Keratinocyte (primary cell): ENCODE measurements at regions not wholly inside any gene's neighbourhood (a gene's known extent, or its start where the extent isn't known, plus 50 kb on each side); places are given as distances from the start of the nearest gene placed in this dataset.

ENCODE experiments used
- DNase-seq: peaks from one replicate; pipeline ENCODE4 v3.0.0-alpha.2; 2011; ENCODE audit warnings: low read depth, missing footprints, low spot score
- FAIRE-seq: peaks from 2 replicates; lab custom pipeline; 2011; peaks lifted over from hg19 to GRCh38; lab: Jason Lieb, UNC
- H2AFZ ChIP-seq: 2 replicates; pipeline ENCODE4 v1.6.0; 2012; ENCODE audit warnings: low read length, control low read depth, inconsistent platforms; ENCODE audit not compliant: control insufficient read depth
- H3K27ac ChIP-seq: 2 replicates; pipeline ENCODE4 v1.5.1; 2011; ENCODE audit warnings: low read length; ENCODE audit not compliant: control insufficient read depth, insufficient read depth
- H3K27me3 ChIP-seq: 3 replicates; pipeline ENCODE4 v1.6.0; 2011; ENCODE audit warnings: low read length; ENCODE audit not compliant: control insufficient read depth, insufficient read depth; ENCODE audit errors: extremely low read depth
- H3K36me3 ChIP-seq, 2 experiments: 2 replicates in 1 of 2; 3 replicates in 1 of 2; pipeline ENCODE4 v1.5.1; 2011; ENCODE audit warnings: low read length in 2 of 2, mild to moderate bottlenecking in 1 of 2; ENCODE audit not compliant: control insufficient read depth in 2 of 2, insufficient read depth in 2 of 2; ENCODE audit errors: extremely low read depth in 1 of 2
- H3K4me1 ChIP-seq: 3 replicates; pipeline ENCODE4 v1.5.1; 2011; ENCODE audit warnings: low read length; ENCODE audit not compliant: control insufficient read depth, insufficient read depth; ENCODE audit errors: extremely low read depth
- H3K4me2 ChIP-seq: 3 replicates; pipeline ENCODE4 v1.6.0; 2011; ENCODE audit warnings: low read depth, low read length; ENCODE audit not compliant: control insufficient read depth, insufficient read depth; ENCODE audit errors: extremely low read depth
- H3K4me3 ChIP-seq, 3 experiments: fragments of 200-600 bp in 1 of 3; sonication (generic) in 1 of 3; 2 replicates in 2 of 3; 3 replicates in 1 of 3; pipeline ENCODE4 v1.5.1; 2011 to 2016; ENCODE audit warnings: low read length in 3 of 3, mild to moderate bottlenecking in 3 of 3, control low read depth in 2 of 3, inconsistent platforms in 1 of 3, low read depth in 1 of 3, mixed read lengths in 1 of 3, mixed run types in 1 of 3, moderate library complexity in 1 of 3; ENCODE audit not compliant: control insufficient read depth in 2 of 3, insufficient read depth in 2 of 3; ENCODE audit errors: extremely low read depth in 1 of 3
- H3K79me2 ChIP-seq: 2 replicates; pipeline ENCODE4 v1.6.0; 2012; ENCODE audit warnings: low read length; ENCODE audit not compliant: control insufficient read depth, insufficient read depth
- H3K9ac ChIP-seq: 3 replicates; pipeline ENCODE4 v1.6.0; 2011; ENCODE audit warnings: low read length; ENCODE audit not compliant: control insufficient read depth, insufficient read depth; ENCODE audit errors: extremely low read depth
- H3K9me1 ChIP-seq: 3 replicates; pipeline ENCODE4 v1.6.0; 2011; ENCODE audit warnings: low read length; ENCODE audit not compliant: control insufficient read depth, insufficient read depth; ENCODE audit errors: extremely low read depth
- H3K9me3 ChIP-seq: 2 replicates; pipeline ENCODE4 v1.5.1; 2012; ENCODE audit warnings: low read depth, low read length; ENCODE audit not compliant: control insufficient read depth
- H4K20me1 ChIP-seq: 3 replicates; pipeline ENCODE4 v1.6.0; 2011; ENCODE audit warnings: low read length; ENCODE audit not compliant: control insufficient read depth, insufficient read depth; ENCODE audit errors: extremely low read depth
- EZH2 ChIP-seq: IDR thresholded peaks from one replicate; pipeline ENCODE4 v1.6.1; 2012; ENCODE audit warnings: inconsistent platforms, mild to moderate bottlenecking, low read length, moderate library complexity
- dilution Hi-C: fragments of 300-500 bp; cut with MboI; formaldehyde crosslinking; loops from one replicate; pipeline ENCODE4 v1.7.0; 2020; ENCODE audit warnings: low sequenced_read_pairs; ENCODE audit not compliant: extremely low pct_ligation_motif_present
- TF ChIP-seq, protein P1 (sequence below), 3 experiments: IDR thresholded peaks in 1 of 3; conservative IDR thresholded peaks in 1 of 3; optimal IDR thresholded peaks in 1 of 3; 2 replicates in 2 of 3; 3 replicates in 1 of 3; pipeline versions ENCODE3 to v1.5.1; 2011; ENCODE audit warnings: low read length in 3 of 3, mild to moderate bottlenecking in 3 of 3, moderate library complexity in 2 of 3, control low read depth in 1 of 3, inconsistent platforms in 1 of 3; ENCODE audit not compliant: insufficient read depth in 2 of 3; ENCODE audit errors: extremely low read depth in 1 of 3

- no peaks in the 10 kb centered on the region for H3K4me1 ChIP-seq
- DNase-seq = no peak
- no peaks in the 10 kb centered on the region for H3K9me3 ChIP-seq
- H2AFZ ChIP-seq = no peak overlapping the region
- no peaks in the 10 kb centered on the region for H3K36me3 ChIP-seq
- TF ChIP-seq, protein P1, sequence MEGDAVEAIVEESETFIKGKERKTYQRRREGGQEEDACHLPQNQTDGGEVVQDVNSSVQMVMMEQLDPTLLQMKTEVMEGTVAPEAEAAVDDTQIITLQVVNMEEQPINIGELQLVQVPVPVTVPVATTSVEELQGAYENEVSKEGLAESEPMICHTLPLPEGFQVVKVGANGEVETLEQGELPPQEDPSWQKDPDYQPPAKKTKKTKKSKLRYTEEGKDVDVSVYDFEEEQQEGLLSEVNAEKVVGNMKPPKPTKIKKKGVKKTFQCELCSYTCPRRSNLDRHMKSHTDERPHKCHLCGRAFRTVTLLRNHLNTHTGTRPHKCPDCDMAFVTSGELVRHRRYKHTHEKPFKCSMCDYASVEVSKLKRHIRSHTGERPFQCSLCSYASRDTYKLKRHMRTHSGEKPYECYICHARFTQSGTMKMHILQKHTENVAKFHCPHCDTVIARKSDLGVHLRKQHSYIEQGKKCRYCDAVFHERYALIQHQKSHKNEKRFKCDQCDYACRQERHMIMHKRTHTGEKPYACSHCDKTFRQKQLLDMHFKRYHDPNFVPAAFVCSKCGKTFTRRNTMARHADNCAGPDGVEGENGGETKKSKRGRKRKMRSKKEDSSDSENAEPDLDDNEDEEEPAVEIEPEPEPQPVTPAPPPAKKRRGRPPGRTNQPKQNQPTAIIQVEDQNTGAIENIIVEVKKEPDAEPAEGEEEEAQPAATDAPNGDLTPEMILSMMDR (optimal IDR thresholded peaks at IDR 0.05 in 1 of 3, IDR thresholded peaks at IDR 0.05 in 1 of 3, conservative IDR thresholded peaks at IDR 0.05 in 1 of 3; ENCODE audit: extremely low read depth in 1 of 3, insufficient read depth in 2 of 3, low read length in 3 of 3) = no peak
- no peak for TF ChIP-seq EZH2
- H3K9me1 ChIP-seq = no peaks in the 10 kb centered on the region
- dilution Hi-C loops = no loop called here
- no peaks in the 10 kb centered on the region for H3K79me2 ChIP-seq
- H3K27me3 ChIP-seq = no peaks in the 10 kb centered on the region
- FAIRE-seq = no peak
- H3K9ac ChIP-seq = no peak overlapping the region
- no peaks in the 10 kb centered on the region for H4K20me1 ChIP-seq
- no peak overlapping the region for H3K4me3 ChIP-seq
- H3K27ac ChIP-seq = no peak overlapping the region
- H3K4me2 ChIP-seq = no peak overlapping the region
Observed at GRCh38 chr2:2793514-2793913, 462.4 kb upstream of the MYT1L start.

DNA sequence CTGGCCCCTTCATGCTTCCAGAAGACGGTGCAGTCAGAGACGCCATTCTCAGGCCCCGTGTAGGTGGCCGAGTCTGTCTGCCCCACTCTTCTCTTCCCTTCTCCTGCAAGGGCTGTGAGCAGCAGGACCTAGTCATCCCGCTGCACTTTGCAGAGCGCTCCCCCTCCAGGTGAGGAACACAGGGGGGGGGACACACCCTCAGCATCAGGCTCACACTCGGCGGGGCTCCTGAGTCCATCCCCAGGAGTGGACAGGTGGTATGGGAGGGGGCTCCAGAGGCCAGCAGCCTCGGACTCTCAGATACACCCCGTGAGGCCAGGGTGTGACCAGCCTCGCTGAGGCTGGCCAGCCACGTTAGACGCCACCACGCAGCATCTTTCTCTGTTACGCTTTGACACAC lies 460.5 kb upstream of the MYT1L start:
- H3K27me3 ChIP-seq = no peaks in the 10 kb centered on the region
- H4K20me1 ChIP-seq = no peaks in the 10 kb centered on the region
- FAIRE-seq (no peak), DNase-seq (no peak)
- H3K27ac ChIP-seq = no peak overlapping the region
- dilution Hi-C loops = no loop called here
- H3K9me1 ChIP-seq = no peaks in the 10 kb centered on the region
- H3K9ac ChIP-seq = no peak overlapping the region
- no peak overlapping the region for H3K4me3 ChIP-seq
- H3K9me3 ChIP-seq = no peaks in the 10 kb centered on the region
- TF ChIP-seq, protein P1 (optimal IDR thresholded peaks at IDR 0.05 in 1 of 3, IDR thresholded peaks at IDR 0.05 in 1 of 3, conservative IDR thresholded peaks at IDR 0.05 in 1 of 3; ENCODE audit: extremely low read depth in 1 of 3, insufficient read depth in 2 of 3, low read length in 3 of 3) = no peak
- TF ChIP-seq EZH2 = no peak
- H3K79me2 ChIP-seq = no peaks in the 10 kb centered on the region
- H2AFZ ChIP-seq = no peak overlapping the region
- H3K4me1 ChIP-seq = no peaks in the 10 kb centered on the region
- H3K36me3 ChIP-seq = no peaks in the 10 kb centered on the region
- H3K4me2 ChIP-seq = no peak overlapping the region
